Uterus (tissue), 2 donors: ENCODE measurements at regions not wholly inside any gene's neighbourhood (a gene's known extent, or its start where the extent isn't known, plus 50 kb on each side); places are given as distances from the start of the nearest gene placed in this dataset.

Experiments
- POLR2A ChIP-seq, 2 donors: fragments of 450-650 bp; IDR thresholded peaks; one replicate each; pipeline ENCODE4 v1.6.1; 2016; ENCODE audit warnings: antibody characterized with exemption in 2 of 2, mild to moderate bottlenecking in 1 of 2, moderate library complexity in 1 of 2
- TF ChIP-seq, protein P1 (sequence below), 4 experiments: fragments of 200-600 bp in 2 of 4; fragments of 450-650 bp in 2 of 4; sonication (generic) in 2 of 4; IDR thresholded peaks; one replicate each; pipeline ENCODE4 v1.5.1; 2016 to 2019; ENCODE audit warnings: antibody characterized with exemption in 4 of 4, mild to moderate bottlenecking in 2 of 4, moderate library complexity in 1 of 4

DNA sequence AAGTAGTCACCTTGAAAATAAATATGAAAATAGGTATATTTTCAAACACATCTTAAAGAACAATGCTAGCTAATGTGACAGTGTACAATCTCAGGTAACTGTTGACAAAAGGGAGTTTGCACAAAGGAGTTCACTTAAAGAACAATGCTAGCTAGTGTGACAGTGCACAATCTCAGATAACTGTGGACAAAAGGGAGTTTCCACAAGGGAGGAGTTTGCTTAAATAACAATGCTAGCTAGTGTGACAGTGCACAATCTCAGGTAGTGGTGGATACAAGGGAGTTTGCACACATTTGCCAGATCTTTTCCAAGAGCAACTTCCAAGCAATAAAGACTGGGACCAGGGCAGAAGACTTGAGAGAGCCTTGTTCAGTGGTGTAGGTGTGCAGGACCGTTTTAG, 442.9 kb upstream of the FTMT start:
- TF ChIP-seq POLR2A (IDR thresholded peaks at IDR 0.05), result no peak
- TF ChIP-seq, protein P1, sequence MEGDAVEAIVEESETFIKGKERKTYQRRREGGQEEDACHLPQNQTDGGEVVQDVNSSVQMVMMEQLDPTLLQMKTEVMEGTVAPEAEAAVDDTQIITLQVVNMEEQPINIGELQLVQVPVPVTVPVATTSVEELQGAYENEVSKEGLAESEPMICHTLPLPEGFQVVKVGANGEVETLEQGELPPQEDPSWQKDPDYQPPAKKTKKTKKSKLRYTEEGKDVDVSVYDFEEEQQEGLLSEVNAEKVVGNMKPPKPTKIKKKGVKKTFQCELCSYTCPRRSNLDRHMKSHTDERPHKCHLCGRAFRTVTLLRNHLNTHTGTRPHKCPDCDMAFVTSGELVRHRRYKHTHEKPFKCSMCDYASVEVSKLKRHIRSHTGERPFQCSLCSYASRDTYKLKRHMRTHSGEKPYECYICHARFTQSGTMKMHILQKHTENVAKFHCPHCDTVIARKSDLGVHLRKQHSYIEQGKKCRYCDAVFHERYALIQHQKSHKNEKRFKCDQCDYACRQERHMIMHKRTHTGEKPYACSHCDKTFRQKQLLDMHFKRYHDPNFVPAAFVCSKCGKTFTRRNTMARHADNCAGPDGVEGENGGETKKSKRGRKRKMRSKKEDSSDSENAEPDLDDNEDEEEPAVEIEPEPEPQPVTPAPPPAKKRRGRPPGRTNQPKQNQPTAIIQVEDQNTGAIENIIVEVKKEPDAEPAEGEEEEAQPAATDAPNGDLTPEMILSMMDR (IDR thresholded peaks at IDR 0.05), result no peak
